A549 (cell line): ENCODE measurements at regions not wholly inside any gene's neighbourhood (a gene's known extent, or its start where the extent isn't known, plus 50 kb on each side); places are given as distances from the start of the nearest gene placed in this dataset.

Experiments
- ATAC-seq, 2 experiments: fragments of 200-7000 bp in 1 of 2; fragments of >200 bp in 1 of 2; cut with Nextera tagmentation in 1 of 2; cut with Tn5 transposase in 1 of 2; 3 replicates each; pipeline versions ENCODE4 v1.8.0 to v1.9.1; 2018 to 2020; ENCODE audit warnings: mild to moderate bottlenecking in 1 of 2, moderate library complexity in 1 of 2
- CTCF ChIA-PET: fragments of 300-600 bp; sonication (Branson Sonifier 250); formaldehyde crosslinking; extraction: SDS; loops from one replicate; lab custom pipeline; 2021; ENCODE audit warnings: antibody characterized with exemption, inconsistent platforms; lab: Yijun Ruan, JAX
- POLR2A ChIA-PET: fragments of 350-600 bp; formaldehyde crosslinking; extraction: SDS; loops from one replicate; lab custom pipeline; 2021; ENCODE audit warnings: antibody characterized with exemption, inconsistent platforms; lab: Yijun Ruan, JAX
- DNase-seq, 2 experiments: peaks; one replicate each; pipeline versions ENCODE4 v3.0.0 to v3.0.0-alpha.2; 2011 to 2016; ENCODE audit warnings: low read depth in 1 of 2, low spot score in 1 of 2
- FAIRE-seq: peaks from 2 replicates; lab custom pipeline; 2011; peaks lifted over from hg19 to GRCh38; lab: Jason Lieb, UNC
- H3K27ac ChIP-seq, 2 experiments: fragments of >200 bp; sonication (Bioruptor Twin); formaldehyde crosslinking; 3 replicates each; pipeline ENCODE4 v1.5.1; 2016 to 2017
- H3K4me1 ChIP-seq: fragments of >200 bp; sonication (Bioruptor Twin); formaldehyde crosslinking; 3 replicates; pipeline ENCODE4 v1.6.1; 2016
- H3K4me2 ChIP-seq: fragments of >200 bp; sonication (Bioruptor Twin); formaldehyde crosslinking; 3 replicates; pipeline ENCODE4 v1.6.1; 2016
- H3K4me3 ChIP-seq: fragments of >200 bp; sonication (Bioruptor Twin); formaldehyde crosslinking; 3 replicates; pipeline ENCODE4 v1.5.1; 2016
- H3K9me3 ChIP-seq: fragments of >200 bp; sonication (Bioruptor Twin); formaldehyde crosslinking; 3 replicates; pipeline ENCODE4 v1.6.1; 2016
- ATOH8 ChIP-seq: fragments of 250-450 bp; sonication (Bioruptor Pico); IDR thresholded peaks from 2 replicates; pipeline ENCODE4 v1.5.0; 2020; ENCODE audit warnings: low read depth, mild to moderate bottlenecking, moderate library complexity
- BHLHE40 ChIP-seq: IDR thresholded peaks from 2 replicates; pipeline ENCODE4 v1.6.1; 2012; ENCODE audit warnings: low read depth, low read length, inconsistent platforms
- CBX2 ChIP-seq: fragments of 200-600 bp; sonication (generic); IDR thresholded peaks from 2 replicates; pipeline ENCODE4 v1.6.1; 2016; ENCODE audit warnings: low read depth, mild to moderate bottlenecking, borderline replicate concordance
- CBX8 ChIP-seq: fragments of 200-600 bp; sonication (generic); IDR thresholded peaks from 2 replicates; pipeline ENCODE4 v1.6.1; 2016
- CTCF ChIP-seq: fragments of >200 bp; sonication (Bioruptor Twin); formaldehyde crosslinking; IDR thresholded peaks from 3 replicates; pipeline ENCODE4 v1.5.1; 2016
- EHF ChIP-seq: fragments of 250-450 bp; sonication (Bioruptor Pico); IDR thresholded peaks from 2 replicates; pipeline ENCODE4 v1.5.0; 2020; ENCODE audit warnings: mild to moderate bottlenecking
- EP300 ChIP-seq, 2 experiments: fragments of >200 bp; sonication (Bioruptor Twin); formaldehyde crosslinking; IDR thresholded peaks; 2 replicates in 1 of 2; 3 replicates in 1 of 2; pipeline ENCODE4 v1.6.1; 2016 to 2017
- GATA3 ChIP-seq: IDR thresholded peaks from 2 replicates; pipeline ENCODE4 v1.6.1; 2012; ENCODE audit warnings: borderline replicate concordance
- HES2 ChIP-seq: fragments of >200 bp; sonication (Bioruptor Twin); formaldehyde crosslinking; IDR thresholded peaks from 2 replicates; pipeline ENCODE4 v1.6.1; 2016
- HEYL ChIP-seq: fragments of 250-450 bp; sonication (Bioruptor Pico); IDR thresholded peaks from 2 replicates; pipeline ENCODE4 v1.8.0; 2021; ENCODE audit warnings: mild to moderate bottlenecking, moderate library complexity
- HMGXB4 ChIP-seq: fragments of 250-450 bp; sonication (Bioruptor Pico); IDR thresholded peaks from 2 replicates; pipeline ENCODE4 v1.5.0; 2021; ENCODE audit warnings: mild to moderate bottlenecking, moderate library complexity, borderline replicate concordance
- HOXB13 ChIP-seq: fragments of 250-450 bp; sonication (Bioruptor Pico); IDR thresholded peaks from 2 replicates; pipeline ENCODE4 v1.5.0; 2020; ENCODE audit warnings: low read depth, mild to moderate bottlenecking, moderate library complexity
- HOXB5 ChIP-seq: fragments of 250-450 bp; sonication (Bioruptor Pico); IDR thresholded peaks from 2 replicates; pipeline ENCODE4 v1.5.0; 2020; ENCODE audit warnings: mild to moderate bottlenecking, moderate library complexity
- MAFK ChIP-seq: fragments of 450-650 bp; IDR thresholded peaks from 2 replicates; pipeline ENCODE4 v1.6.1; 2014; ENCODE audit not compliant: partially characterized antibody
- MYC ChIP-seq: IDR thresholded peaks from 2 replicates; pipeline ENCODE4 v1.6.1; 2012; ENCODE audit warnings: mild to moderate bottlenecking, inconsistent platforms, low read length, improper control_type of control experiment, borderline replicate concordance
- NFE2L2 ChIP-seq: fragments of 150-350 bp; conservative IDR thresholded peaks from 2 replicates; pipeline ENCODE4 v1.6.1; 2014; ENCODE audit warnings: low read length
- NR3C1 ChIP-seq: fragments of >200 bp; sonication (Bioruptor Twin); formaldehyde crosslinking; IDR thresholded peaks from 3 replicates; pipeline ENCODE4 v1.6.1; 2017
- PHF8 ChIP-seq: fragments of 200-600 bp; sonication (generic); IDR thresholded peaks from 2 replicates; pipeline ENCODE4 v1.6.1; 2016; ENCODE audit warnings: low read depth, mild to moderate bottlenecking, antibody characterized with exemption, moderate library complexity, borderline replicate concordance
- POLR2A ChIP-seq: IDR thresholded peaks from 2 replicates; pipeline ENCODE4 v1.6.1; 2012; ENCODE audit warnings: mild to moderate bottlenecking, low read length
- RNF2 ChIP-seq: fragments of 200-600 bp; sonication (generic); IDR thresholded peaks from 2 replicates; pipeline ENCODE4 v1.6.1; 2016; ENCODE audit warnings: low read depth, mild to moderate bottlenecking, antibody characterized with exemption, moderate library complexity, borderline replicate concordance
- SREBF2 ChIP-seq: fragments of 450-650 bp; IDR thresholded peaks from 2 replicates; pipeline ENCODE4 v1.6.1; 2014; ENCODE audit warnings: mild to moderate bottlenecking, moderate library complexity
- TFCP2L1 ChIP-seq: fragments of 250-450 bp; sonication (Bioruptor Pico); IDR thresholded peaks from 2 replicates; pipeline ENCODE4 v1.5.0; 2021; ENCODE audit warnings: mild to moderate bottlenecking
- ZNF302 ChIP-seq: fragments of 250-450 bp; sonication (Bioruptor Pico); IDR thresholded peaks from 2 replicates; pipeline ENCODE4 v1.9.0; 2021; ENCODE audit warnings: inconsistent platforms, mild to moderate bottlenecking, moderate library complexity
- WGBS: methylation state at CpG from one replicate; pipeline ENCODE4 v1.1.6; 2017; ENCODE audit errors: missing lambda C conversion rate; 5-methylcytosine and 5-hydroxymethylcytosine counted together

- TF ChIP-seq MYC, result no peak
- TF ChIP-seq EHF (CRISPR knock-in tag), result no peak
These were observed 1326.3 kb upstream of the CADM2 start (continued) for GRCh38 chr3:83632526-83632925.

GRCh38 chr3:83633758-83634157 is 1325.0 kb upstream of the CADM2 start:
- POLR2A ChIA-PET, result no interaction called here
- FAIRE-seq (no peak), ATAC-seq (no peak), DNase-seq (no peak)
- no peak overlapping the region for H3K4me3 ChIP-seq
- CTCF ChIA-PET, result no interaction called here
- H3K27ac ChIP-seq, result no peak overlapping the region
- 20% methylated on average over 10 of the region's 10 CpGs for WGBS
- TF ChIP-seq CBX8, result no peak
- no peak for TF ChIP-seq CTCF
- TF ChIP-seq HES2, result no peak
- TF ChIP-seq NR3C1, result no peak
- no peak for TF ChIP-seq HEYL (CRISPR knock-in tag)
- TF ChIP-seq HMGXB4 (CRISPR knock-in tag), result no peak
- no peak for TF ChIP-seq MYC
- no peak for TF ChIP-seq GATA3
- TF ChIP-seq HOXB5 (CRISPR knock-in tag), result no peak
- no peak for TF ChIP-seq MAFK
- no peak for TF ChIP-seq SREBF2
- TF ChIP-seq PHF8, result no peak
- no peak for TF ChIP-seq ZNF302 (CRISPR knock-in tag)
- TF ChIP-seq EP300 (IDR thresholded peaks at IDR 0.05), result no peak
- no peak for TF ChIP-seq POLR2A
- TF ChIP-seq BHLHE40, result no peak
- no peak for TF ChIP-seq ATOH8 (CRISPR knock-in tag)
- no peak for TF ChIP-seq HOXB13
- TF ChIP-seq RNF2, result no peak
- H3K9me3 ChIP-seq, result no peaks in the 10 kb centered on the region
- H3K4me1 ChIP-seq, result no peaks in the 10 kb centered on the region
- H3K4me2 ChIP-seq, result no peak overlapping the region

- ChIA-PET POLR2A (no interaction called here), CTCF (no interaction called here)
- FAIRE-seq (no peak), DNase-seq (no peak), ATAC-seq (no peak)
- H3K27ac ChIP-seq, result no peak overlapping the region
- TF ChIP-seq TFCP2L1 (CRISPR knock-in tag) (no peak), EHF (CRISPR knock-in tag) (no peak), HOXB5 (CRISPR knock-in tag) (no peak), NFE2L2 (no peak), CBX2 (no peak)
- H3K9me3 ChIP-seq, result no peaks in the 10 kb centered on the region; the same call in 2 of the 3 replicates
- H3K4me3 ChIP-seq, result no peak overlapping the region
- H3K4me2 ChIP-seq, result no peak overlapping the region
- 54% methylated on average over 6 of the region's 8 CpGs for WGBS
- no peaks in the 10 kb centered on the region for H3K4me1 ChIP-seq
These were observed 1309.1 kb upstream of the CADM2 start for GRCh38 chr3:83649692-83650091.
